Parathyroid adenoma (tissue), 2 donors: ENCODE measurements at regions not wholly inside any gene's neighbourhood (a gene's known extent, or its start where the extent isn't known, plus 50 kb on each side); places are given as distances from the start of the nearest gene placed in this dataset.

Source experiments
- H2AFZ ChIP-seq: fragments of 300-600 bp; sonication (generic); one replicate; pipeline ENCODE4 v1.7.0; 2017; ENCODE audit warnings: antibody characterized with exemption, mild to moderate bottlenecking
- H3K27ac ChIP-seq: fragments of 300-600 bp; sonication (generic); one replicate; pipeline ENCODE4 v1.7.0; 2017
- H3K27me3 ChIP-seq: fragments of 300-600 bp; sonication (generic); one replicate; pipeline ENCODE4 v1.7.0; 2017; ENCODE audit warnings: low read length; ENCODE audit not compliant: control insufficient read depth, insufficient read depth
- H3K36me3 ChIP-seq: fragments of 300-600 bp; sonication (generic); one replicate; pipeline ENCODE4 v1.7.0; 2017; ENCODE audit warnings: low read length; ENCODE audit not compliant: control insufficient read depth, insufficient read depth
- H3K4me1 ChIP-seq: fragments of 300-600 bp; sonication (generic); one replicate; pipeline ENCODE4 v1.7.0; 2017; ENCODE audit warnings: control low read depth
- H3K4me2 ChIP-seq: fragments of 300-600 bp; sonication (generic); one replicate; pipeline ENCODE4 v1.7.0; 2017; ENCODE audit warnings: low read length
- H3K4me3 ChIP-seq: fragments of 300-600 bp; sonication (generic); one replicate; pipeline ENCODE4 v1.7.0; 2017; ENCODE audit warnings: low read depth, low read length
- H3K79me2 ChIP-seq: fragments of 300-600 bp; sonication (generic); one replicate; pipeline ENCODE4 v1.7.0; 2017; ENCODE audit warnings: control low read depth
- H3K9ac ChIP-seq: fragments of 300-600 bp; sonication (generic); one replicate; pipeline ENCODE4 v1.7.0; 2017; ENCODE audit warnings: mild to moderate bottlenecking
- H3K9me3 ChIP-seq: fragments of 300-600 bp; sonication (generic); one replicate; pipeline ENCODE4 v1.7.0; 2017; ENCODE audit warnings: low read length; ENCODE audit not compliant: control insufficient read depth
- CTCF ChIP-seq: fragments of 300-600 bp; sonication (generic); IDR thresholded peaks from one replicate; pipeline ENCODE4 v1.7.0; 2017; ENCODE audit warnings: antibody characterized with exemption, mild to moderate bottlenecking
- donor health status: primary hyperparathyroidism.

GRCh38 chr16:85441890-85442670 lies 171.0 kb upstream of the GSE1 start:
- Histone ChIP-seq H3K4me2 (no peak overlapping the region), H3K79me2 (peaks cover 2% of the 10 kb centered on the region), H3K27me3 (no peaks in the 10 kb centered on the region), H3K4me3 (no peak overlapping the region), H3K4me1 (peaks cover 19% of the 10 kb centered on the region), H2AFZ (no peak overlapping the region), H3K9ac (no peak overlapping the region), H3K27ac (no peak overlapping the region), H3K36me3 (no peaks in the 10 kb centered on the region), H3K9me3 (no peaks in the 10 kb centered on the region)
- no peak for TF ChIP-seq CTCF

- Histone ChIP-seq H3K9me3 (no peaks in the 10 kb centered on the region), H3K4me1 (peaks cover 27% of the 10 kb centered on the region), H3K9ac (no peak overlapping the region), H3K4me2 (no peak overlapping the region), H3K4me3 (no peak overlapping the region), H3K79me2 (peaks cover 2% of the 10 kb centered on the region), H3K27me3 (no peaks in the 10 kb centered on the region), H3K27ac (no peak overlapping the region), H2AFZ (no peak overlapping the region), H3K36me3 (no peaks in the 10 kb centered on the region)
- no peak for TF ChIP-seq CTCF
Observed at GRCh38 chr16:85443116-85443515, 170.0 kb upstream of the GSE1 start.

GRCh38 chr16:85443531-85443930 lies 169.6 kb upstream of the GSE1 start:
- H3K27ac ChIP-seq: no peak overlapping the region
- H2AFZ ChIP-seq: no peak overlapping the region
- no peak overlapping the region for H3K9ac ChIP-seq
- no peaks in the 10 kb centered on the region for H3K27me3 ChIP-seq
- no peak overlapping the region for H3K4me2 ChIP-seq
- no peaks in the 10 kb centered on the region for H3K9me3 ChIP-seq
- no peaks in the 10 kb centered on the region for H3K36me3 ChIP-seq
- H3K79me2 ChIP-seq: peaks cover 2% of the 10 kb centered on the region
- no peak for TF ChIP-seq CTCF
- no peak overlapping the region for H3K4me3 ChIP-seq
- H3K4me1 ChIP-seq: peaks cover 27% of the 10 kb centered on the region

- Histone ChIP-seq H3K4me3 (no peak overlapping the region), H2AFZ (peak overlapping the region; percentile 50), H3K9me3 (no peaks in the 10 kb centered on the region), H3K79me2 (peaks cover 5% of the 10 kb centered on the region), H3K27ac (peak overlapping the region; percentile 71), H3K4me1 (peaks cover 27% of the 10 kb centered on the region), H3K4me2 (no peak overlapping the region), H3K27me3 (no peaks in the 10 kb centered on the region), H3K9ac (no peak overlapping the region), H3K36me3 (no peaks in the 10 kb centered on the region)
- peak; percentile 18 for TF ChIP-seq CTCF
Observed at GRCh38 chr16:85445064-85445778, 167.9 kb upstream of the GSE1 start.
